ENCODE measurements at regions not wholly inside any gene's neighbourhood (a gene's known extent, or its start where the extent isn't known, plus 50 kb on each side); places are given as distances from the start of the nearest gene placed in this dataset.

DNA sequence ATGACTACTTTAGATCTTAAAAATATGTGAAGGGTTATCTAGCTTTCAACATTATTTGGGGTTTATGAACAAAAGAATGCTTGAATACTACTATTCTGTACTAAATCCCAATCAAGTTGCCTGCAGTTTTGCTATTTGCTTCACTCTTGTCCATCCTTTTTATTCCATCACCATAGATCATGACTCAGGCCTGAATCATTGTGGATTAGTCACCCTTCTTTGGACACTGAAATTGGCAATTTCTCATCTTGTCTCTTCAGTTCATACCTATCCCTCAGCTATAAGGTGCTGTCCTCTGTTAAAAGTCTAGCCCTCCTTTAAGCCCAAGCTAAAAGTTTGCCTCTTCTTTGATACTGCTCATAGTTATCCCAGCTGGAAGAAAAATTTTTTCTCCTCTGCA, 199.1 kb downstream of the CENPW start:
- DNase-seq (ENCODE audit: low spot score) = no peak
- TF ChIP-seq, protein P1, sequence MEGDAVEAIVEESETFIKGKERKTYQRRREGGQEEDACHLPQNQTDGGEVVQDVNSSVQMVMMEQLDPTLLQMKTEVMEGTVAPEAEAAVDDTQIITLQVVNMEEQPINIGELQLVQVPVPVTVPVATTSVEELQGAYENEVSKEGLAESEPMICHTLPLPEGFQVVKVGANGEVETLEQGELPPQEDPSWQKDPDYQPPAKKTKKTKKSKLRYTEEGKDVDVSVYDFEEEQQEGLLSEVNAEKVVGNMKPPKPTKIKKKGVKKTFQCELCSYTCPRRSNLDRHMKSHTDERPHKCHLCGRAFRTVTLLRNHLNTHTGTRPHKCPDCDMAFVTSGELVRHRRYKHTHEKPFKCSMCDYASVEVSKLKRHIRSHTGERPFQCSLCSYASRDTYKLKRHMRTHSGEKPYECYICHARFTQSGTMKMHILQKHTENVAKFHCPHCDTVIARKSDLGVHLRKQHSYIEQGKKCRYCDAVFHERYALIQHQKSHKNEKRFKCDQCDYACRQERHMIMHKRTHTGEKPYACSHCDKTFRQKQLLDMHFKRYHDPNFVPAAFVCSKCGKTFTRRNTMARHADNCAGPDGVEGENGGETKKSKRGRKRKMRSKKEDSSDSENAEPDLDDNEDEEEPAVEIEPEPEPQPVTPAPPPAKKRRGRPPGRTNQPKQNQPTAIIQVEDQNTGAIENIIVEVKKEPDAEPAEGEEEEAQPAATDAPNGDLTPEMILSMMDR (IDR thresholded peaks at IDR 0.05; ENCODE audit: extremely low read depth, insufficient read depth, missing control alignments) = no peak
- in situ Hi-C loops (cut with MboI; ENCODE audit: low pct_unique_long_range_greater_than_20kb, low sequenced_read_pairs, unreplicated experiment) = no loop called here

DNA sequence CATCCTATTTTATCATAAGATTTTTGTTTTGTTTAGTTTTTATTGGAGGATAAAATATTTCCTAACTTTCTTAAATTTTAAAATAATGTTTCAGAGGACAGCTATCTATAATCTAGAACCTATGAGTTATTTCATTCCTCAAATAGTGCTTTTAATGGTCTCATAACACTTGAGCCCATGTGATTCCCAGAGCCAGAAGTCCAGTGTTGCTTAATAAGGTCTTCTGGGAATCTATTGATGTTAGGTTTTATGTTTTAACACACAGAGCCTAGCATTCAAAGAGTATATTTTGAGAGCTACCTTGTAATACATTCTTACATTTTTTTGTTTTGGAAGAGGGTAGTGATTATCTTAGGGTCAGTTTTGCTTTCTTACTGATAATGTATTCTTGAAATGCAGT, 200.2 kb downstream of the CENPW start:
- in situ Hi-C loops (cut with MboI; ENCODE audit: low pct_unique_long_range_greater_than_20kb, low sequenced_read_pairs, unreplicated experiment) = no loop called here
- no peak for DNase-seq (ENCODE audit: low spot score)
- TF ChIP-seq, protein P1 (IDR thresholded peaks at IDR 0.05; ENCODE audit: extremely low read depth, insufficient read depth, missing control alignments) = no peak

DNA sequence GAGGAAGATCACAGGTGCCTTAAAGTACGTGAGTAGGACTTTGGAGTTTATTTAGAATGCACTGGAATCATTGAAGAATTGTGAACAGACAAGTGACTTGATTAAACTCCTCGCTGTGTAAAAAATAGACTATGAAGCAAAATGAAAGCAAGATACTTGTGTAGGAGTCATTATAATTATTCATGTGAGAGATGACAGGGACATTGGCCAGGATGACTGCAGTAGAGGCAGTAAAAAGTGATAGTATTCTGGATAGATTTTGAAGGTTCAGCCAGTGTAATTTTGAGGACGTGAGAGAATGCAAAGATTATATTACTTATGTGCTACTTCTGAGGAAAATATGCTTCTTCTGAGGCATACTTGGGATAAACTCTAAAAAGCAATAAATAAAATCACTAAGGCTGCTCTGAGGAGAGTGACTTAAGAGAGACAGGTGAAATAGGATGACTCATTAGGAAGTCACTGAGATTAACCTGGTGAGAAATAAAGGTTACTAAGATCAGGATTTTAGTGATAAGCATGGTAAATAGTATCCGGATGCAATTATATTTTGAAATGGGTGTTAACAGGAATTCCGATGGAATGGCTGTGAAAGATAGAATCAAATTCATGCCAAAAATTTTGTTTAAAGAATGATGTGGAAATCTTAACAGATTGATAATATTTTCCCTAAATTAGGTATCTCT, 202.0 kb downstream of the CENPW start:
- TF ChIP-seq, protein P1 (IDR thresholded peaks at IDR 0.05; ENCODE audit: extremely low read depth, insufficient read depth, missing control alignments) = no peak
- no peak for DNase-seq (ENCODE audit: low spot score)
- in situ Hi-C loops (cut with MboI; ENCODE audit: low pct_unique_long_range_greater_than_20kb, low sequenced_read_pairs, unreplicated experiment) = no loop called here

DNA sequence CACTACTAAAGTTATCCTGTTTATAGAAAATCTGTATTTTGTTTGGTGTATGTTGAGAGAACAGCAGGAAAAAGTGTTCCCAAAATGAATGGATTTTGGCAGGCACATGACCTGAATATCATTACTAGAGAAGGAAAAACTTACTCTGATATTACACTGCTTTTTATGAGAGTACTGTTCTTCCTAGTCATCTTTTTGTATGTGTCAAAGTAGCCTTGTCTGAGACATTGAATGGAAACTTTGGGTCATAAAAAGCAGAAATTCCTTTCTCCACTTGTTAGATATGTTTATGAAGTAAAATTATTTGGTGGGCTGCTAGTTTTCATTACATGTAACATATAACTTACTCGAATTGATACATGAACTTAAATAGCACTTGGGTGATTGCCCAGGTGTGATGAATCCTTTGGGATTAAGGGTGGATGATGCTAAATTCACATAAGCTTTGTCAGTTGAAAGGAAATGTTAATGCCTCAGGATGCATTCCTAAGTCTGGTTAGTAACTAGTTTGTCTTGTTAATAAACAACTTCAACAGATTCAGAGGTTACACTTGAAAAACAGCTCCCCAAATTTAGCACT, 206.7 kb downstream of the CENPW start:
- TF ChIP-seq, protein P1 (IDR thresholded peaks at IDR 0.05; ENCODE audit: extremely low read depth, insufficient read depth, missing control alignments) = no peak
- no peak for DNase-seq (ENCODE audit: low spot score)
- in situ Hi-C loops (cut with MboI; ENCODE audit: low pct_unique_long_range_greater_than_20kb, low sequenced_read_pairs, unreplicated experiment) = no loop called here

DNA sequence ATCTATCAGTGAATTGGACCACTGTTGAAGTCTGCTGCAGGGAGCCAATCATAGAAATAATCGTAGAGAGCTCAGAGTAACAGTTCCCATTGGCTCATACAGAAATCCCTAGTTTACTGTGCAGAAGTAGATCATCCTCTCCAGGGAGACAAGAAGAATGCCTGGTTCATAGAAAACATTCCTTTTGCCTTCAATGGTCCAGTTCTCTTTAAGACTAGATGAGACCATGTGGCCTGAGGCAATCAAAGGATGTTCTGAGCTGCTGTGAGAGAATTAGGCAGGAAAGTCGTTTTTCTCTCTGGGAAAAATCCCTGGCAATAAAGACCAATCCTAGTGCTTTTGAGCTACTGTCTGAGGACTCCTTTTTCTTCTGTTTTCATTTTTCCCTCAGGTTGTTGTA, 208.4 kb downstream of the CENPW start:
- in situ Hi-C loops (cut with MboI; ENCODE audit: low pct_unique_long_range_greater_than_20kb, low sequenced_read_pairs, unreplicated experiment) = no loop called here
- no peak for DNase-seq (ENCODE audit: low spot score)
- TF ChIP-seq, protein P1 (IDR thresholded peaks at IDR 0.05; ENCODE audit: extremely low read depth, insufficient read depth, missing control alignments) = no peak

DNA sequence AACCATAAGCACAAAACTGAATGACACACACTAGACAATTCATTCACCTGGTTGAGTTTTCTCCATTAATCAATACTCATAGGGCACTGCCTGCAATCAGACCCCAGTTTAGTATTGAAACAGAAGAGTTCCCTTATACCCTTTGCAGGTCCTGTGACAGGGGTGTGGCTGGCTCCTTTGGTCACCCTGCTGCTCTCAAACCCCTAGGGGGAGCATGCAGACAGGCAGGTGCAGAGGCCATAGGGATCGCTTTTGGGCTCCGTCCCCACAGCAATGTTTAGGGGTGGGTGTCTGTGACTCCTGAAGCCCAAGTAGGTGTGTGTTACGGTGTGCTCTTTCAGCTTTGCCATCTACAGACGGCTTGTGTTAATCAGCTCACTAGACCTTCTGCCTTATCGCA, 210.4 kb downstream of the CENPW start:
- no peak for DNase-seq (ENCODE audit: low spot score)
- TF ChIP-seq, protein P1 (IDR thresholded peaks at IDR 0.05; ENCODE audit: extremely low read depth, insufficient read depth, missing control alignments) = no peak

More for the DNA sequence above, 210.4 kb downstream of the CENPW start:
- in situ Hi-C loops (cut with MboI; ENCODE audit: low pct_unique_long_range_greater_than_20kb, low sequenced_read_pairs, unreplicated experiment) = no loop called here

All from GM13977 (cell line).